Liver (tissue), 7 donors: ENCODE measurements at regions not wholly inside any gene's neighbourhood (a gene's known extent, or its start where the extent isn't known, plus 50 kb on each side); places are given as distances from the start of the nearest gene placed in this dataset.
"Not testable (repeated sequence)": the region's sequence is repeated elsewhere in the genome, so short reads cannot be mapped to it uniquely, and the experiment has no call there.

Experiments
- DNase-seq: peaks from one replicate; pipeline ENCODE4 v3.0.0-alpha.2; 2017; ENCODE audit warnings: low spot score
- H3K27ac ChIP-seq, 2 donors: one replicate each; pipeline ENCODE4 v1.7.0; 2013; ENCODE audit warnings: inconsistent platforms in 2 of 2, low read length in 2 of 2, control low read depth in 1 of 2, low read depth in 1 of 2, mild to moderate bottlenecking in 1 of 2
- H3K27me3 ChIP-seq, 4 donors: one replicate each; pipeline versions ENCODE4 v1.6.1 to v1.7.0; 2013; ENCODE audit warnings: low read length in 3 of 4, inconsistent platforms in 1 of 4, mild to moderate bottlenecking in 1 of 4, moderate library complexity in 1 of 4; ENCODE audit not compliant: control insufficient read depth in 4 of 4, insufficient read depth in 4 of 4
- H3K36me3 ChIP-seq, 4 donors: one replicate each; pipeline versions ENCODE4 v1.6.1 to v1.7.0; 2013; ENCODE audit warnings: low read length in 3 of 4, mild to moderate bottlenecking in 3 of 4, low read depth in 1 of 4, moderate library complexity in 1 of 4; ENCODE audit not compliant: control insufficient read depth in 4 of 4, insufficient read depth in 3 of 4
- H3K4me1 ChIP-seq, 4 donors: one replicate each; pipeline versions ENCODE4 v1.6.1 to v1.7.0; 2013; ENCODE audit warnings: low read length in 3 of 4, mild to moderate bottlenecking in 3 of 4, moderate library complexity in 1 of 4; ENCODE audit not compliant: control insufficient read depth in 4 of 4, insufficient read depth in 4 of 4
- H3K4me3 ChIP-seq, 3 donors: one replicate each; pipeline versions ENCODE4 v1.6.1 to v1.7.0; 2013; ENCODE audit warnings: low read length in 3 of 3, control low read depth in 1 of 3, low read depth in 1 of 3, mild to moderate bottlenecking in 1 of 3
- H3K9ac ChIP-seq, 2 donors: one replicate each; pipeline ENCODE4 v1.7.0; 2013; ENCODE audit warnings: low read length in 2 of 2, mild to moderate bottlenecking in 2 of 2, moderate library complexity in 2 of 2, control low read depth in 1 of 2, low read depth in 1 of 2
- H3K9me3 ChIP-seq, 4 donors: one replicate each; pipeline versions ENCODE4 v1.6.1 to v1.7.0; 2013; ENCODE audit warnings: low read length in 3 of 4; ENCODE audit not compliant: control insufficient read depth in 4 of 4
- EGR1 ChIP-seq, 2 donors: IDR thresholded peaks; 2 replicates each; pipeline ENCODE4 v1.6.1; 2016 to 2018; ENCODE audit warnings: antibody characterized with exemption in 2 of 2, low read depth in 2 of 2
- FOXA1 ChIP-seq: IDR thresholded peaks from 2 replicates; pipeline ENCODE4 v1.6.1; 2016; ENCODE audit warnings: antibody characterized with exemption
- FOXA2 ChIP-seq: IDR thresholded peaks from 2 replicates; pipeline ENCODE4 v1.6.1; 2016; ENCODE audit warnings: antibody characterized with exemption
- HNF4A ChIP-seq, 2 donors: conservative IDR thresholded peaks; 2 replicates each; pipeline ENCODE4 v1.6.1; 2016; ENCODE audit warnings: antibody characterized with exemption in 2 of 2, mild to moderate bottlenecking in 2 of 2
- HNF4G ChIP-seq: IDR thresholded peaks from 2 replicates; pipeline ENCODE4 v1.6.1; 2016; ENCODE audit warnings: antibody characterized with exemption
- JUND ChIP-seq, 2 donors: IDR thresholded peaks; 2 replicates each; pipeline ENCODE4 v1.6.1; 2016; ENCODE audit warnings: antibody characterized with exemption in 2 of 2
- MAX ChIP-seq: IDR thresholded peaks from 2 replicates; pipeline ENCODE4 v1.6.1; 2016; ENCODE audit warnings: antibody characterized with exemption
- NR2F2 ChIP-seq: IDR thresholded peaks from 2 replicates; pipeline ENCODE4 v1.6.1; 2016; ENCODE audit warnings: antibody characterized with exemption
- RAD21 ChIP-seq, 2 donors: IDR thresholded peaks; 2 replicates each; pipeline ENCODE4 v1.6.1; 2016; ENCODE audit warnings: antibody characterized with exemption in 2 of 2, mild to moderate bottlenecking in 2 of 2
- REST ChIP-seq: IDR thresholded peaks from 2 replicates; pipeline ENCODE4 v1.6.1; 2016; ENCODE audit warnings: antibody characterized with exemption, mild to moderate bottlenecking
- SP1 ChIP-seq: IDR thresholded peaks from 2 replicates; pipeline ENCODE4 v1.6.1; 2018; ENCODE audit warnings: antibody characterized with exemption, mild to moderate bottlenecking
- YY1 ChIP-seq: IDR thresholded peaks from 2 replicates; pipeline ENCODE4 v1.6.1; 2016; ENCODE audit warnings: antibody characterized with exemption, mild to moderate bottlenecking
- ZBTB33 ChIP-seq: IDR thresholded peaks from 2 replicates; pipeline ENCODE4 v1.6.1; 2016; ENCODE audit warnings: antibody characterized with exemption
- WGBS: extraction: QIAGEN DNeasy Blood & Tissue Kit; methylation state at CpG from one replicate; pipeline ENCODE4 v1.1.7; 2013; 5-methylcytosine and 5-hydroxymethylcytosine counted together
- donor health status: healthy.
- donor health status: healthy.
- donor health status: healthy.
- donor health status: healthy.

- H3K9ac ChIP-seq: no peak overlapping the region
- H3K27me3 ChIP-seq: no peaks in the 10 kb centered on the region
- no peak overlapping the region for H3K4me3 ChIP-seq
- H3K27ac ChIP-seq: no peak overlapping the region
- H3K4me1 ChIP-seq: no peaks in the 10 kb centered on the region
- no peaks in the 10 kb centered on the region for H3K9me3 ChIP-seq
- no peaks in the 10 kb centered on the region for H3K36me3 ChIP-seq
- DNase-seq: no peak
- TF ChIP-seq MAX (no peak), EGR1 (IDR thresholded peaks at IDR 0.05; ENCODE audit: low read depth in 2 of 2) (no peak), HNF4G (no peak), REST (no peak), SP1 (no peak), JUND (IDR thresholded peaks at IDR 0.05) (no peak), NR2F2 (no peak), ZBTB33 (no peak), FOXA2 (no peak)
- 78% methylated on average over 10 of the region's 10 CpGs for WGBS
Measured at GRCh38 chr1:242674951-242675645, 150.6 kb upstream of the PLD5 start.

- Histone ChIP-seq H3K4me3 (no peak overlapping the region), H3K27ac (no peak overlapping the region), H3K9me3 (no peaks in the 10 kb centered on the region), H3K27me3 (no peaks in the 10 kb centered on the region), H3K4me1 (no peaks in the 10 kb centered on the region), H3K9ac (no peak overlapping the region), H3K36me3 (no peaks in the 10 kb centered on the region)
- TF ChIP-seq RAD21 (IDR thresholded peaks at IDR 0.05) (no peak), JUND (IDR thresholded peaks at IDR 0.05) (no peak), REST (no peak), HNF4A (conservative IDR thresholded peaks at IDR 0.05) (no peak), YY1 (no peak), SP1 (no peak), ZBTB33 (no peak), FOXA1 (no peak)
- WGBS: 80% methylated on average over 2 of the region's 2 CpGs
- DNase-seq: no peak
Measured at GRCh38 chr1:242673652-242674051, 149.2 kb upstream of the PLD5 start.

GRCh38 chr1:242673165-242673564 lies 148.7 kb upstream of the PLD5 start:
- H3K9ac ChIP-seq, H3K9me3 ChIP-seq, H3K36me3 ChIP-seq, DNase-seq, H3K27ac ChIP-seq, H3K27me3 ChIP-seq, H3K4me3 ChIP-seq, H3K4me1 ChIP-seq: not testable (repeated sequence)
- 83% methylated on average over 4 of the region's 4 CpGs for WGBS
